Keratinocyte (primary cell): ENCODE measurements at regions not wholly inside any gene's neighbourhood (a gene's known extent, or its start where the extent isn't known, plus 50 kb on each side); places are given as distances from the start of the nearest gene placed in this dataset.

Source experiments
- DNase-seq: peaks from one replicate; pipeline ENCODE4 v3.0.0-alpha.2; 2011; ENCODE audit warnings: low read depth, missing footprints, low spot score
- FAIRE-seq: peaks from 2 replicates; lab custom pipeline; 2011; peaks lifted over from hg19 to GRCh38; lab: Jason Lieb, UNC
- H2AFZ ChIP-seq: 2 replicates; pipeline ENCODE4 v1.6.0; 2012; ENCODE audit warnings: low read length, control low read depth, inconsistent platforms; ENCODE audit not compliant: control insufficient read depth
- H3K27ac ChIP-seq: 2 replicates; pipeline ENCODE4 v1.5.1; 2011; ENCODE audit warnings: low read length; ENCODE audit not compliant: control insufficient read depth, insufficient read depth
- H3K27me3 ChIP-seq: 3 replicates; pipeline ENCODE4 v1.6.0; 2011; ENCODE audit warnings: low read length; ENCODE audit not compliant: control insufficient read depth, insufficient read depth; ENCODE audit errors: extremely low read depth
- H3K36me3 ChIP-seq, 2 experiments: 2 replicates in 1 of 2; 3 replicates in 1 of 2; pipeline ENCODE4 v1.5.1; 2011; ENCODE audit warnings: low read length in 2 of 2, mild to moderate bottlenecking in 1 of 2; ENCODE audit not compliant: control insufficient read depth in 2 of 2, insufficient read depth in 2 of 2; ENCODE audit errors: extremely low read depth in 1 of 2
- H3K4me1 ChIP-seq: 3 replicates; pipeline ENCODE4 v1.5.1; 2011; ENCODE audit warnings: low read length; ENCODE audit not compliant: control insufficient read depth, insufficient read depth; ENCODE audit errors: extremely low read depth
- H3K4me2 ChIP-seq: 3 replicates; pipeline ENCODE4 v1.6.0; 2011; ENCODE audit warnings: low read depth, low read length; ENCODE audit not compliant: control insufficient read depth, insufficient read depth; ENCODE audit errors: extremely low read depth
- H3K4me3 ChIP-seq, 3 experiments: fragments of 200-600 bp in 1 of 3; sonication (generic) in 1 of 3; 2 replicates in 2 of 3; 3 replicates in 1 of 3; pipeline ENCODE4 v1.5.1; 2011 to 2016; ENCODE audit warnings: low read length in 3 of 3, mild to moderate bottlenecking in 3 of 3, control low read depth in 2 of 3, inconsistent platforms in 1 of 3, low read depth in 1 of 3, mixed read lengths in 1 of 3, mixed run types in 1 of 3, moderate library complexity in 1 of 3; ENCODE audit not compliant: control insufficient read depth in 2 of 3, insufficient read depth in 2 of 3; ENCODE audit errors: extremely low read depth in 1 of 3
- H3K79me2 ChIP-seq: 2 replicates; pipeline ENCODE4 v1.6.0; 2012; ENCODE audit warnings: low read length; ENCODE audit not compliant: control insufficient read depth, insufficient read depth
- H3K9ac ChIP-seq: 3 replicates; pipeline ENCODE4 v1.6.0; 2011; ENCODE audit warnings: low read length; ENCODE audit not compliant: control insufficient read depth, insufficient read depth; ENCODE audit errors: extremely low read depth
- H3K9me1 ChIP-seq: 3 replicates; pipeline ENCODE4 v1.6.0; 2011; ENCODE audit warnings: low read length; ENCODE audit not compliant: control insufficient read depth, insufficient read depth; ENCODE audit errors: extremely low read depth
- H3K9me3 ChIP-seq: 2 replicates; pipeline ENCODE4 v1.5.1; 2012; ENCODE audit warnings: low read depth, low read length; ENCODE audit not compliant: control insufficient read depth
- H4K20me1 ChIP-seq: 3 replicates; pipeline ENCODE4 v1.6.0; 2011; ENCODE audit warnings: low read length; ENCODE audit not compliant: control insufficient read depth, insufficient read depth; ENCODE audit errors: extremely low read depth
- CTCF ChIP-seq, 3 experiments: IDR thresholded peaks in 1 of 3; conservative IDR thresholded peaks in 1 of 3; optimal IDR thresholded peaks in 1 of 3; 2 replicates in 2 of 3; 3 replicates in 1 of 3; pipeline versions ENCODE3 to v1.5.1; 2011; ENCODE audit warnings: low read length in 3 of 3, mild to moderate bottlenecking in 3 of 3, moderate library complexity in 2 of 3, control low read depth in 1 of 3, inconsistent platforms in 1 of 3; ENCODE audit not compliant: insufficient read depth in 2 of 3; ENCODE audit errors: extremely low read depth in 1 of 3
- EZH2 ChIP-seq: IDR thresholded peaks from one replicate; pipeline ENCODE4 v1.6.1; 2012; ENCODE audit warnings: inconsistent platforms, mild to moderate bottlenecking, low read length, moderate library complexity
- dilution Hi-C: fragments of 300-500 bp; cut with MboI; formaldehyde crosslinking; loops from one replicate; pipeline ENCODE4 v1.7.0; 2020; ENCODE audit warnings: low sequenced_read_pairs; ENCODE audit not compliant: extremely low pct_ligation_motif_present

GRCh38 chr6:100194535-100194934 is 200.5 kb upstream of the MCHR2 start:
- H3K79me2 ChIP-seq, result no peaks in the 10 kb centered on the region
- H3K9ac ChIP-seq, result no peak overlapping the region
- H4K20me1 ChIP-seq, result no peaks in the 10 kb centered on the region
- DNase-seq (no peak), FAIRE-seq (no peak)
- no peak overlapping the region for H2AFZ ChIP-seq
- H3K4me3 ChIP-seq, result no peak overlapping the region
- no peak overlapping the region for H3K4me2 ChIP-seq
- no peaks in the 10 kb centered on the region for H3K4me1 ChIP-seq
- no peaks in the 10 kb centered on the region for H3K9me1 ChIP-seq
- dilution Hi-C loops, result no loop called here
- no peaks in the 10 kb centered on the region for H3K27me3 ChIP-seq
- TF ChIP-seq CTCF (optimal IDR thresholded peaks at IDR 0.05 in 1 of 3, IDR thresholded peaks at IDR 0.05 in 1 of 3, conservative IDR thresholded peaks at IDR 0.05 in 1 of 3; ENCODE audit: extremely low read depth in 1 of 3, insufficient read depth in 2 of 3, low read length in 3 of 3), result no peak
- H3K27ac ChIP-seq, result no peak overlapping the region
- no peaks in the 10 kb centered on the region for H3K9me3 ChIP-seq
- H3K36me3 ChIP-seq, result no peaks in the 10 kb centered on the region

GRCh38 chr6:100188754-100189153 is 194.7 kb upstream of the MCHR2 start:
- Histone ChIP-seq H3K79me2 (no peaks in the 10 kb centered on the region), H3K4me1 (no peaks in the 10 kb centered on the region), H3K27ac (no peak overlapping the region), H2AFZ (no peak overlapping the region), H3K27me3 (peaks cover 3% of the 10 kb centered on the region), H3K9me1 (no peaks in the 10 kb centered on the region), H3K9me3 (no peaks in the 10 kb centered on the region), H4K20me1 (no peaks in the 10 kb centered on the region), H3K4me2 (no peak overlapping the region), H3K9ac (no peak overlapping the region), H3K4me3 (no peak overlapping the region), H3K36me3 (no peaks in the 10 kb centered on the region)
- FAIRE-seq (no peak), DNase-seq (no peak)
- dilution Hi-C loops, result no loop called here
- TF ChIP-seq CTCF (optimal IDR thresholded peaks at IDR 0.05 in 1 of 3, IDR thresholded peaks at IDR 0.05 in 1 of 3, conservative IDR thresholded peaks at IDR 0.05 in 1 of 3; ENCODE audit: extremely low read depth in 1 of 3, insufficient read depth in 2 of 3, low read length in 3 of 3) (no peak), EZH2 (no peak)
